ENCODE measurements at regions not wholly inside any gene's neighbourhood (a gene's known extent, or its start where the extent isn't known, plus 50 kb on each side); places are given as distances from the start of the nearest gene placed in this dataset.
"Not testable (repeated sequence)": the region's sequence is repeated elsewhere in the genome, so short reads cannot be mapped to it uniquely, and the experiment has no call there.

- TF ChIP-seq CTCF, POLR2A (IDR thresholded peaks at IDR 0.05): not testable (repeated sequence)
Observed at GRCh38 chr21:10354851-10355578, 166.4 kb upstream of the TPTE start.

All from body of pancreas (tissue), 4 donors.